Kidney epithelial cell (primary cell): ENCODE measurements at regions not wholly inside any gene's neighbourhood (a gene's known extent, or its start where the extent isn't known, plus 50 kb on each side); places are given as distances from the start of the nearest gene placed in this dataset.

Experiments
- DNase-seq: peaks from one replicate; pipeline ENCODE4 v3.0.0-alpha.2; 2010; ENCODE audit warnings: low read depth
- H3K27me3 ChIP-seq: 2 replicates; pipeline ENCODE4 v1.6.0; 2011; ENCODE audit warnings: low read length; ENCODE audit not compliant: control insufficient read depth, insufficient read depth
- H3K36me3 ChIP-seq: 2 replicates; pipeline ENCODE4 v1.5.1; 2011; ENCODE audit warnings: low read length; ENCODE audit not compliant: control insufficient read depth, insufficient read depth
- H3K4me3 ChIP-seq: 2 replicates; pipeline ENCODE4 v1.5.1; 2011; ENCODE audit warnings: low read depth, mild to moderate bottlenecking, control low read depth, low read length
- CTCF ChIP-seq: IDR thresholded peaks from 2 replicates; pipeline ENCODE4 v1.5.1; 2011; ENCODE audit warnings: mild to moderate bottlenecking, moderate library complexity, low read length, control low read depth, inconsistent platforms; ENCODE audit not compliant: insufficient read depth, poor library complexity, severe bottlenecking

- Histone ChIP-seq H3K27me3 (no peaks in the 10 kb centered on the region), H3K36me3 (no peaks in the 10 kb centered on the region), H3K4me3 (no peak overlapping the region)
- no peak for DNase-seq
- no peak for TF ChIP-seq CTCF
Observed at GRCh38 chr16:9351440-9351839, 260.0 kb downstream of the HAPSTR1 start.

- Histone ChIP-seq H3K4me3 (no peak overlapping the region), H3K27me3 (no peaks in the 10 kb centered on the region), H3K36me3 (no peaks in the 10 kb centered on the region)
- no peak for TF ChIP-seq CTCF
- DNase-seq = no peak
Observed at GRCh38 chr16:9351841-9352434, 260.5 kb downstream of the HAPSTR1 start.

GRCh38 chr16:9357829-9358228 is 266.4 kb downstream of the HAPSTR1 start:
- no peaks in the 10 kb centered on the region for H3K36me3 ChIP-seq
- TF ChIP-seq CTCF = no peak

GRCh38 chr16:9360075-9360474 is 268.6 kb downstream of the HAPSTR1 start:
- TF ChIP-seq CTCF = no peak
- DNase-seq = no peak
- H3K27me3 ChIP-seq = no peaks in the 10 kb centered on the region
- no peaks in the 10 kb centered on the region for H3K36me3 ChIP-seq
- H3K4me3 ChIP-seq = no peak overlapping the region

More at GRCh38 chr16:9357829-9358228, 266.4 kb downstream of the HAPSTR1 start:
- Histone ChIP-seq H3K4me3 (no peak overlapping the region), H3K27me3 (no peaks in the 10 kb centered on the region)
- no peak for DNase-seq

- Histone ChIP-seq H3K36me3 (no peaks in the 10 kb centered on the region), H3K27me3 (no peaks in the 10 kb centered on the region), H3K4me3 (no peak overlapping the region)
- TF ChIP-seq CTCF = no peak
- DNase-seq = no peak
Observed at GRCh38 chr16:9362050-9362449, 270.6 kb downstream of the HAPSTR1 start.

- H3K36me3 ChIP-seq = no peaks in the 10 kb centered on the region
- no peaks in the 10 kb centered on the region for H3K27me3 ChIP-seq
- no peak for DNase-seq
- no peak overlapping the region for H3K4me3 ChIP-seq
- no peak for TF ChIP-seq CTCF
Observed at GRCh38 chr16:9362604-9363003, 271.2 kb downstream of the HAPSTR1 start.
